ENCODE measurements at regions not wholly inside any gene's neighbourhood (a gene's known extent, or its start where the extent isn't known, plus 50 kb on each side); places are given as distances from the start of the nearest gene placed in this dataset.
"Not testable (repeated sequence)": the region's sequence is repeated elsewhere in the genome, so short reads cannot be mapped to it uniquely, and the experiment has no call there.

DNA sequence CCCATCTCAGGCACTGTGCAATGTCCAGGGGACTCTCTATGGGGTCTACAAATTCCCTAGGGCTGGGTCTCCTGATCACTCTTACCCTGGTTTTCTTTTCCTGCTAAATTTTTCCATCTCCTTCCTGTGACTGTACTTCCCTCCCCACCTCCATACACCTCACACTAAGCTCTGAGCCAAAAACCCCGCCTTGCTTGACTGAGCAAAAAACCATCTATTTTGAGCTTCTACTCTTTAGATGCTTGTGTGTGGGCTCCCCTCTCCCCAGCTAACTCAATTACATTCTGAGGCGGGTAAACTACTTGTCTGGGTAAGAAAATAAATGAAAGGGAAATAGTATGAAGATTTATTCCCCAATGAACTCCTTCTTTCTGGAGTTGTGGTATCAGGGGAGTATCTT is 187.9 kb downstream of the PTPRU start:
- DNase-seq (ENCODE audit: low read depth in 3 of 3, low spot score in 2 of 3): no peak

DNA sequence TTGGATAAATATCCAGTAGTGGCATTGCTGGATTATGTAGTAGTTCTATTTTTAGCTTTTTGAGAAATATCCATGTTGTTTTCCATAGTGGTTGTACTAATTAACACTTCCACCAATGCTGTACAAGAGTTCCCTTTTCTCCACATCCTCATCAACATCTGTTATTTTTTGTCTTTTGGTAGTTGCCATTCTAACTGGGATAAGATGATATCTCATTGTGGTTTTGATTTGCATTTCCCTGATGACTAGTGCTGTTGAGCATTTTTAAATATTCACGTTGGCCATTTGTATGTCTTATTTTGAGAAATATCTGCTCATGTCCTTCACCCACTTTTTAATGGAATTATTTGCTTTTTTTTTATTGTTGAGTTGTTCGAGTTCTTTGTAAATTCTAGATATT is 183.9 kb downstream of the PTPRU start:
- DNase-seq (ENCODE audit: low read depth in 3 of 3, low spot score in 2 of 3): no peak

DNA sequence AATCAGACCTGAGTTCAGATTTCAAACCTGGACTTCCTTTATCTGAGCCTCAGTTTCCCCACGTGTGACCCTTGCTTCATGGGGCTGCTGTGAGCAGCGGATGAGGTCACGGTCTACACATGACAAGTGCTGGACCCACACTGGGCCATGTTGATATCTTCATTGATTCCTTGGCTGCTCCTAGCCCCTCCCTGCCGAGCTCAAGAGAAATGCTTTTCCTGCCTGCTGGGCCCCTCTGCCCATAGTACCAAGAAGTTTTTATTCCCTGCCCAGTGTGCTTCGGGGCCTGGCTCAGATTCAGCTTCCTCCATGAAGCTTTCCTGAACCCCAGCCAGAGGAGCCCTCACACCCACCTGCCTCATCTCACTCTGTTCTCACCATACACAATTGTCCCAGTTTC is 181.6 kb downstream of the PTPRU start:
- no peak for DNase-seq (ENCODE audit: low read depth in 3 of 3, low spot score in 2 of 3)

DNA sequence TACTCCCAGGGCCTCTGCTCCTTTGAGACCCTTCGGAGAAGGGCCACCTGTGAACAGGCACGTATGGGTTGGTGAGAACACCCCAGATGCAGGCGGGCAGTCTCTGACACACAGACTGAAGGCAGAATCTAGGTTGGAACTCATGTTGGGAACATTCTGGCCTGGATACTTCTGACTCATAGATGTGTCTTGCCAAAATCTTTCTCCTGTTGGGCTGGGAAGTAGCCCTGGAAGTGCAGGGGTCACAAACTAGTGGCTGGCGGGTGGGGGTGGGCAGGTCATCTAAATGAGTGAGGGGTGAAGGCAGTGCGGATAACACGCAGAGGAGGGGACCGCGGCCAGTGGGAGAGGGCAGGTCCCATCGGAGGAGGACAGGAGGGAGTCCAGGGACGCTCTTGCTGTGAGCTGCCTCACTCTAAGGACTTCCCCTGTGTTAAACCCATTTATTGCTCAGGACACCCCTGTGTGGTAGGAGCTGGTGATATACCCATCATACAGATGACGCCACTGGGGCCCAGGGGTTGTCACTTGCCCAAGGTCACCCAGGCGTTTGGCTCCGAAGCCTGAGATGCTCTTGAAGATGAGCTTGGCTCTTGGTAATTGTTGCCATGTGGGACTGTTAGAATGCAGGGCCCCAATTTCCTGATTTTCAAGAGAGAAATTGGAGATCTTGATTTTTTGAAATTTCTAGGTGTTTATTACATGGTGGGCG is 181.0 kb downstream of the PTPRU start:
- no peak for DNase-seq (ENCODE audit: low read depth in 3 of 3, low spot score in 2 of 3)

DNA sequence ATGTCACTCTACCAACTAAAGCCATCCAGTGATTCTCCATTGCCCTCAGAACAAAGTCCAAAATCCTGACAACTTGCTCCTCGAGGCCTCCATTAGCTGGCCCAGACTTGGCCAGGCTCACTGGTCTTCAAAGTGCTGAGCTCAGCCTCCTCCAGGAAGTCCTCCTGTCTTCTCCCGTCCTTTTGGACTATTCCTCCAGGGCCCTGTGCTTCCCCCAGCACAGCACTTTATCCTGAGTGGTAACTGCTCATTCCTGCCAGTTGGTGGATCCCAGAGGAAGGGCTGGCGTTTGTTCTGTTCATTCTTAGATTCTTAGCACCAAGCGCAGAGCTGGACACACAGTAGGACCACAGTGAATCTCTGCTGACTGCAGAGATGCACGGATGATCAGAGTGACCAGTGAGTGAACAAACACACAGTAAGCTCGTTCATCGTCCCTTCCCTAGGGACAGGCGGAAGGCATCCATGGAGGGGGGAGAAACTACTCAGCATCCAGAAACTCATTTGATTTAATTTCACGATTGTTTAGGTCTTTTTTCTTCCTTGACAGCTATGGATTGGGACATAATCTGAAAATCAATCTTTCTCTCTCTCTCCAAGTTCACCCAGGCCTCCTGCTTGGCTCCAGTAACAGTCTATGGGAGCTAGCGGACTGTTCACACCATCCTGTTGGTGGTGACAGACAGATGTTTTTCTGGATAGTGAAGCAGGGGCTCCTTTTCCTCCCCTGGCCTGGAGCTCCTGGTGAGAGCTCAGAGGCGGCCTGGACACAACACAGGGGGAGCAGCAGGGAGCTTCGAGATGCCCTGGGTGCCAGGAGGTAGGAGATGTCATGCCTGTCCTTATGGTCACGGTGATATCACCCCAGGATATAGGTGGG is 180.2 kb downstream of the PTPRU start:
- no peak for DNase-seq (ENCODE audit: low read depth in 3 of 3, low spot score in 2 of 3)

DNA sequence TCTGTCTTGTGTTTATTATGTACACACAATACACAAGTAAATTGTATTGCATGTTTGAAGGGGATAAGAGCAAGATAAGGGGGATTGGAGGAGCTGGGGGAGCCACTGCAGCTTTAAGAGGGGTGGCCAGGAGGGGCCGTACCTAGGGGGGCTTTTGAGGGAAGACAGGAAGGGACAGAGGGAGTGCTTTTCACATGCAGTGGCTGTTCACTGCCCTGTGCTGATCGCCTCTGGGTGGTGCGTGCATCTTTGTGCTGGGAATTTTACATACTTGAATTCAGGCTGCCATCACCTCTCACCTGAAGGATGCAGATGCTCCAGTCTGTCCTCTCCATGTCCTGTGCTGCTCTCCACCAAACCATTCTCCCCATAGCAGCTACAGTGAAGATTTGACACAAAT is 179.5 kb downstream of the PTPRU start:
- DNase-seq (ENCODE audit: low read depth in 3 of 3, low spot score in 2 of 3): no peak

DNA sequence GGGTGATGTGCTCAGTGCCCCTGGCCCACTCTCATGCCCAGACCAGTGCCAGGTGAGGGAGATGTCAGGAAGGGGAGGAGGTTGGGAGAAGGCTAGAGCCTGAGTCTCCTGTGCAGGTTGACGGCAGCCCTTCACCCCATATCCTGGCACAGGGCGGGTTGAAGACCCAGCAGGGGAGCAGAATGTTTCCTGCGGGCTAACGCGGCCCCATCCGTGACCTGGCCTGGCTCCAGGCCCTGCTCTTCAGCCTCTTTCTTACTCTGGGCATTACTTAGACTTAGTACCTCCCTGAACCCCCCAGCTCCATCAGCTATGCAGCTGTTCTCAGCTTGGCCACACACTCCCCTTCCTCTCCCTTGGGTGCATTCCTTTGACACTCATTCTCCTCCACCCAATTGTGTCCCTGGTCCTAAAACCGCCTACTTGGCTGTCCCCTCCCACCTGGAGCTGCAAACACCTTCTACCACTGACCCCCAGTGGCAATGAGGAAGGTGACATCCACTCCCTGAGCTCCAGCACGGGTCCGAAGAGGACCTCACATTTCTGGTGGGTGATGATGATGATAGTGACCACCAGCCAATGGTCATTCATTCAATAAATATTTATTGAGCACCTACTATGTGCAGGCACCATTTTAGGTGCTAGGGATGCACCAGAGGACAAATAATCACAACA is 179.0 kb downstream of the PTPRU start:
- no peak for DNase-seq (ENCODE audit: low read depth in 3 of 3, low spot score in 2 of 3)

DNA sequence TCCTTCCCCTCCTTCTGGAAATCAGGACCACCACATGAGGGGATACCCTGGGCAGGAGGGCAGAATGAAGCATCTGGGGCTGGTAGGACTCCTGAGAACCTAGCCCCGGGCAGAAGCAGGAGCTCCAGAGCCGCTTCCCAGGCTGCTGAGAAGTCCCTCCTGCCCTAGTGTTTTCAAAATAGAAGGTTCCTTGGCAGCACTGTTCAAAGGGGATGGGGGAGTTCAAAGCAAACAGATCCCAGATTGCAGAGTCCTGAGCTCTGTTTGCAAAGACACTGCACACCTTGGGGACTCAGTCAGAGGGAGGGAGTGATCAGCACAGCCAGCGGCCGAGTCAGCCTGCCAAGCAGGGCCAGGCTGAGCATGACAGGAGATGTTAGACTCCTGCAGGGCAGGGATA is 177.8 kb downstream of the PTPRU start:
- no peak for DNase-seq (ENCODE audit: low read depth in 3 of 3, low spot score in 2 of 3)

DNA sequence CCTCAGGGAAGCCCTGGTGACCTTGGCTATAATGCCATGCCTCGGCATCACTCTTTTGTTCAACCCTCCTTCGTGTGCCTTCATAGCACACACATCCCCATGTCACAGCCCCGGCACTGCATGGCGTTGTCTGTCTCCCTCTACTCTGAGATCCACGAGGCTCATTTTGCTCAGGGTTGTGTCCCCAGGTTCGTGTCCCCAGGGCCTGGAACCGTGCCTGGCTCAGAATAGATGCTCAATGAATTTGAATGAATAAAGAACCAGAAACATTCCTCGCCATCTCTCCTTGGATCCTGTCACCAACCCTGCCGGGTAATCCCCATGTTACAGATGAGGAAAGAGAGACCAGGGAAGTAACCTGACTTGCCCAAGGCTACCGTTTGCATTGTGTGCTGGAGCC is 177.3 kb downstream of the PTPRU start:
- no peak for DNase-seq (ENCODE audit: low read depth in 3 of 3, low spot score in 2 of 3)

DNA sequence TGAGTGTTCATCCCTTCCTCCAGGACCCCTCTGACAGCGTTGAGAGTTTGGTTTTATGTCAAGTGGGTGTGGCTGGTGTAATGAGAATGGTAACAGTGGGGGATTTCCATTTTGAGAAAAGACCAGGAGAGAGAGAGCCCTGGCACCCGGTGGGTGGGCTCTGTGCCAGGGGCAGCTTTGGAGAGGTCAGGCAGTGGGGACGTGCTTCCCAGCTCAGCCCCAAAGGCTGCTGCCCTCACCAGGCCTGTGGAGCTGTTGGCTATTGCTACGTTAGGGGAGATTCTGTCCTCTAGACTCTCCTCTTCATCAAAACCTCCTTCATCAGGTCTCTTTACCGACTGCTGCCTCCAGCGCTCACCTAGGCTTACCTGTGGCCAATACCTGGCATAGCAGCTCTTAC is 176.3 kb downstream of the PTPRU start:
- no peak for DNase-seq (ENCODE audit: low read depth in 3 of 3, low spot score in 2 of 3)

DNA sequence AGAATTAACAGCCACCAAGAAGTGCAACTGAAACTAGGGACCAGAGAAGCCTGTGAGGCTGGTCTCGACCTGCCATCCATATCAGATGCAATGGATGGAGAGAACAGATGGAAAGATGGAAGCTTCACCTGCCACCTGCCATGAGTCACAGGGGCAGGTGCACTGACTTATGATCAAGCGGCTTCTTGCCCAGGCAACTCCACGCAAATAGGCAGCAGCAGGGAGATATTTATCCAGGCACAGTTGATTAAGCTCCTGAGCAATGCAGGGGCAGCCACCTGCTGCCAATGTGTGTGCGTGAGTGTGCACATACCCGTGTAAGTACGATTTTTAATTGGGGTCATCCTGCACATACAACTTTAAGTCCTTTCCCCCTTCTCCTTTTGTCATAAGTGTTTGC is 174.2 kb downstream of the PTPRU start:
- DNase-seq (ENCODE audit: low read depth in 3 of 3, low spot score in 2 of 3): no peak

DNA sequence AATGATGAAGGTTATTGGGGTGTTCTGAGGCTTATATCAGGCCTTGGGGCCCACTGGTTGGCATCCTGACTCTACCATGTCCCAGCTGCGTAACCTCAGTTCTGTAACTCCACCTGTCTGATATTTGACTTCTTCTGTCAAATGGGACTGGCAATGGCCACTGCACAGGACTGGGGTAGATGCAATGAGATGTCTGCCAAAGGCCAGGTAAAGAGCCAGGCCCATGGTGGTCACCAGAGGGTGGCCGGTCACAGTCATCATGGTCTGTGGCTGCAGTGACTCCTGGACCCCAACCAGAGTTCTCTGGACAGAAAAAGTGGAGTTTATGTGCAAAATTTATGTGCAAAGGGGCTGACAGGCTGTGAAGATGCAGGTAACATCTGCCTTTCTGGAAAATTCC is 173.3 kb downstream of the PTPRU start:
- no peak for DNase-seq (ENCODE audit: low read depth in 3 of 3, low spot score in 2 of 3)

DNA sequence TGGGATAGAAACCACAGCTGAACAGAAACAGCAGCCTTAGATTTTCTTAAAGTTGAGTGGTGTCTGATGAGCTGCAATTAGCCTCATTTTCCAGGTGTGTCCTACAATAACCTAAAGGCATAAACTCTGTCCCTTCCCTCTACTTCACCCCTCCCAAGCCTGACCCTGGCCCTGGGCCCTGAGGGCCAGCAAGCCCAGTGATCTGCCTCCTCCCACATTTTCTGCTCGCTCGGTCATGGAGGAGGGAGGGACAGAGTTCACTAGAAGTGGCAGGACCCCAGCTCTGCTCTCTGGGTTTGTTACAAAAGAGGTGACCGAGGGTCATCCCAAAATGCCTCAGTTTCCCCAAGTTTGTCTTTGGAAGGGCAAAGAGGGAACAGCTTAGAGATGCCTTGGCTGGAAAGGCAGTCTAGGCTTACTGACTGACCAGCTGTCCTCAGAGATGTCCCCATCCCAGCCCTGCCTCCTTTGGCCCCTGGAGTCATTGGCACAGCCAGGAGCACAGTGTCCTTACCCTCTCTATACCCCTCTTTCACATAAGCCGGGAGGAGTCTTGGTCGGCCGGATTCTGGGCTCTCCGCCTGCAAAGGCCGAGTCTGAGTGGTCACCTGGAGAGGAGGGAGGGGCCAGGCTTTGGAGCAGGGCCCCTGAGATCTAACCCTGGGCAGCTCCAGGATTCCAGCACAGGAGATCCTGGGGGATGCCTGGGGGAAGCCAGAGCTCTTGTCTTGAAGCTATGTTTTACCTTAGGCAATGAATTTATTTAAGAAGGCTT is 172.7 kb downstream of the PTPRU start:
- no peak for DNase-seq (ENCODE audit: low read depth in 3 of 3, low spot score in 2 of 3)

DNA sequence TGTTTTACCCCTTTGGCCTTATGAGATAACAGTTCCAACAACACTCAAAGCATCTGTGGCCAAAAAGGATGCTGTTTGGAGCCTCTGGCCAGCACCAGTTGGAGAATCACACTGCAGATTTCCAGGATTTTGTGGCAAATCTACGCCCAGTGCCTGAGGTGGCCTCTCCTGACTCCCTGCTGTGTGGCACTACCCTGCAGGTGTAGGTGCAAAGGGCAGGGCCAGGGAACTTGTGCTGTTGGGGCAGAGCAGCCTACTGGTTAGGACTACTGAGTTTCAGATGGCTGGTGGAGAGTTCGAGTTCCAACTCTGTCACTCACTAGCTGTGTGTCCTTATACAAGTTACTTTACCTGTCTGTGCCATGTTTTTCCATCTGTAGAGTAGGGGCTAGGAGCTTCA is 170.5 kb downstream of the PTPRU start:
- DNase-seq (ENCODE audit: low read depth in 3 of 3, low spot score in 2 of 3): no peak

DNA sequence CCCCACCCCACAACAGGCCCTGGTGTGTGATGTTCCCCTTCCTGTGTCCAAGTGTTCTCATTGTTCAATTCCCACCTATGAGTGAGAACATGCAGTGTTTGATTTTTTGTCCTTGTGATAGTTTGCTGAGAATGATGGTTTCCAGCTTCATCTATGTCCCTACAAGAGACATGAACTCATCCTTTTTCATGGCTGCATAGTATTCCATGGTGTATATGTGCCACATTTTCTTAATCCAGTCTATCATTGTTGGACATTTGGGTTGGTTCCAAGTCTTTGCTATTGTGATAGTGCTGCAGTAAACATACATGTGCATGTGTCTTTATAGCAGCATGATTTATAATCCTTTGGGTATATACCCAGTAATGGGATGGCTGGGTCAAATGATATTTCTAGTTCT is 163.9 kb downstream of the PTPRU start:
- DNase-seq (ENCODE audit: low read depth in 3 of 3, low spot score in 2 of 3): not testable (repeated sequence)

DNA sequence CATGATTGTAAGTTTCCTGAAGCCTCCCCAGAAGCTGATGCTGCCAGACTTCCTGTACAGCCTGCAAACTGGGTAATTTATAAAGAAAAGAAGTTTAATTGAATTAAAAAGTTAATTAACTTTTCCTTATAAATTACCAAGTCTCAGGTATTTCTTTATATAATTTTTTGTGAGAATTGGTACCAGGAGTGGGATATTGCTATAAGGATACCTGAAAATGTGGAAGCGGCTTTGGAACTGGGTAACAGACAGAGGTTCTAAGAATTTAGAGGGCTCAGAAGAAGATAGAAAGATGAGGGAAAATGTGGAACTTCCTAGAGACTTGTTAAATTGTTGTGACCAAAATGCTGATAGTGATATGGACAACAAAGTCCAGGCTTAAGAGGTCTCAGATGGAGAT is 163.1 kb downstream of the PTPRU start:
- no peak for DNase-seq (ENCODE audit: low read depth in 3 of 3, low spot score in 2 of 3)

DNA sequence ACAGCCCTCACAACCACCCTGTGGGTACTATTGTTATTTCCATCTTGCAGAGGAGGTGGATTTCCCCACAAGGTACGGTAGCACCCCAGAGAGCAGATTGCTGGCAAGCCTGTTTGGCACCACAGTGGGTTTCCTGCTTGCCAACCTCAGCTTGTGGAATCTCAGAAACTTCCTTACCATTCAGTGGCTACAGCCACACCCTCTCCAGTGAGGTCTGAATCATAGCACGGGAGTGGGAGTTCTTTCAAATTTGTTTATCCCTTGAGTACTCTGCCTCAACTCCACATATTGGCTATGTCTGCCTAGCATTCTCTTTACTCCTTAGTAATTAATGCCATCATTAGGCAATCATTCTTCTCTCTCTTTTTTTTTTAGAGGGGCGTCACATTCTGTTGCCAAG is 162.1 kb downstream of the PTPRU start:
- no peak for DNase-seq (ENCODE audit: low read depth in 3 of 3, low spot score in 2 of 3)

DNA sequence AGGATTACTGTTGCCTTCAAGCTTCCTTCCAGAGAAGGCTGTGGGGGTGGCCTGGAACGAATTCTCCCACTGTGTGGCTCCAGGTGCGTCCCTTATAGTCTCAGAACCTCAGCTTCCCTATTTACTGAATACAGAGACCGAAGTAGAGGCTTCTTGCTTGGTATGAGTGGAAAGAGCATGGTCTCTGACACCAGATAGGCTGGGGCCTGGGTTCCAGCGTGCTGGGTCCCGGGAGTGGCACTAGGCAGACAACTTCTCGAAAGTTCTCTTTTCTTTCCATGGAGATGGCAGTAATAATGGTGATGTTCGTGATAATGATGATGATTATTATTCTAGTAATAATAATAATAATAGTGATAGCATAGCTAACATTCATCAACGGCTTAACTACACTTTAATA is 161.7 kb downstream of the PTPRU start:
- DNase-seq (ENCODE audit: low read depth in 3 of 3, low spot score in 2 of 3): no peak

DNA sequence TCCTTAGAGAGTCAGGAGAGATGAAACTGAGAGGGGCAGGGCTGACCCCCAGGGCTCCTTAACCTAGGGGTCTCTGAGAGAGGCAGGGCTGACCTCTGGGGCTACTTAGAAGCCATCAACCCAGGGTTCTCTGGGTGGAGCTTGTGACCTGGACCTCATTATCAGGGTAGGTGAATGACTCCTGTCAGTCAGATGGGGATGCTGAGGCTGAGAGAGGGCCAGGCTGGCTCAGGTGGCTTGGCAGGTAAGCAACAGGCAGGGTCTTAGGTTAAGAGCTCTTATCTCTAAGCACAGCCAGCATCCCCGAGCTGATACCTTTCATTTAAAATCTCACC is 160.9 kb downstream of the PTPRU start:
- no peak for DNase-seq (ENCODE audit: low read depth in 3 of 3, low spot score in 2 of 3)

DNA sequence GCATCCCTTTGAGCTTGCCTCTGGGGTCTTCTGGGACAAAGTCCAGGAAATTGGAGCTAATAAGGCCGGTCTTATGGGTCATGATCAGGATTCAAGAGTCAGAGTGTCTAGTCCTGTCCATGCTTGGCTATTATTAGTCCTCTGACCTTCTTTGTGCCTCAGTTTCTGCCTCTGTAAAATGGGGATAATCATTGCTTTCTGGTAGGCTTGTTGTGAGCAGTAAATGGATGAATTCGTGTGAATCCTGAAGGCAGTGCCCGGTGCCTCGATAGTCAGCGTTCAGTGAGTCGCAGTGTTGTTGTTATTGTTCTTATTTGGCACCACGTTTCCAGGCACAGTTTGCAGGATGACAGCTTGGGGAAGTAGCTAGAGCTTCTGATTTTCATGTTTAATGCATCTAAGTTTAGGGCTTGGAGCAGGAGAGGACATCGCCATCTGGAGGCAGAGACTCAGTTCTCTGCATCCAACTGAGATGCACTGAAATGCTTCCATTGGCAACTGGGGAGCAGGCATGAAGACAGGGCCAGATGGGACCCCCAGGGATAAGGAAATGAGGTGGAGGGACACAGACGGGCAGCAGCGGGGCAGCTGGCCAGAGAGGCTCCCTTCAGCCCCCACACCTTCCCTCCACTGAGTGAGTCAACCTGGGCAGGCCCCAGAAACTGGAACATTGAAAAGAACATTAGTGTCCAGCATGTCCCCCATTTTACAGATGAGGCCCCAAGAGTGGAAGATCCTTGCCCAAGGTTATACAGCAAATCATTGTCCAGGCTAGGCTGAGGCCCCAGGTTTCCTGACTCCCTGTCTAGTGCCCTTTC is 160.3 kb downstream of the PTPRU start:
- DNase-seq (ENCODE audit: low read depth in 3 of 3, low spot score in 2 of 3): no peak
